Skeletal muscle tissue (tissue), 3 donors: ENCODE measurements at regions not wholly inside any gene's neighbourhood (a gene's known extent, or its start where the extent isn't known, plus 50 kb on each side); places are given as distances from the start of the nearest gene placed in this dataset.
A peak's percentile ranks its signal among the peaks of the same experiment; 100 is the strongest.

Experiments
- H3K27ac ChIP-seq: one replicate; pipeline ENCODE4 v1.7.0; 2013; ENCODE audit warnings: mild to moderate bottlenecking, low read depth, low read length, inconsistent platforms
- H3K27me3 ChIP-seq, 3 donors: one replicate each; pipeline ENCODE4 v1.7.0; 2013; ENCODE audit warnings: low read length in 3 of 3; ENCODE audit not compliant: control insufficient read depth in 3 of 3, insufficient read depth in 3 of 3
- H3K36me3 ChIP-seq, 3 donors: one replicate each; pipeline ENCODE4 v1.7.0; 2013; ENCODE audit warnings: low read length in 3 of 3; ENCODE audit not compliant: control insufficient read depth in 3 of 3, insufficient read depth in 3 of 3
- H3K4me1 ChIP-seq, 3 donors: one replicate each; pipeline ENCODE4 v1.7.0; 2013; ENCODE audit warnings: low read length in 3 of 3, mild to moderate bottlenecking in 3 of 3; ENCODE audit not compliant: control insufficient read depth in 3 of 3, insufficient read depth in 3 of 3
- H3K4me3 ChIP-seq, 3 donors: one replicate each; pipeline ENCODE4 v1.7.0; 2013; ENCODE audit warnings: low read length in 3 of 3
- H3K9ac ChIP-seq, 3 donors: one replicate each; pipeline ENCODE4 v1.7.0; 2013; ENCODE audit warnings: low read length in 3 of 3, mild to moderate bottlenecking in 3 of 3, moderate library complexity in 2 of 3, low read depth in 1 of 3
- H3K9me3 ChIP-seq, 3 donors: one replicate each; pipeline ENCODE4 v1.7.0; 2013; ENCODE audit warnings: low read length in 3 of 3; ENCODE audit not compliant: control insufficient read depth in 3 of 3
- donor health status: Osteomylitis.

DNA sequence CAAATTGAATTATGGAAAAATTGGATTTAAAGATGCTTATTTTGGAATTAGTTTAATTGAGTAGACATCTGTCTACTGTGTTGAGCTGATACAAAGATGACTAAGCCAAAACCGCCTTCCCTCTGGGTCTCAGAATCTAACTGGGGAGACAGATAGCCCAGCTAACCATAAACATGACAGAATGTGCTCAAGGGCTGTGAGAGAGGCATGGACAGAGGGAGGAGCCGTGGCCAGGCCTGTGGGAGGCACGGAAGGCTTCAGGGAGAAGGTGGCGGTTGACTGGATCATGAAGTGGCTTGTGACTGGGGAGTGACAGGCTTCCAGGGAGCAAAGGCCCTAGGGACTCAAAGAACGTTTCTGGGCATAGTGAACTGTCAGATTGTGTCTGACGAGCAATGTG, 74.6 kb downstream of the DACT1 start:
- no peaks in the 10 kb centered on the region for H3K36me3 ChIP-seq
- no peaks in the 10 kb centered on the region for H3K27me3 ChIP-seq
- H3K9me3 ChIP-seq = no peaks in the 10 kb centered on the region
- H3K9ac ChIP-seq = no peak overlapping the region
- no peak overlapping the region for H3K27ac ChIP-seq
- no peak overlapping the region for H3K4me3 ChIP-seq
- H3K4me1 ChIP-seq = peaks cover 3 to 16% (median 12%) of the 10 kb centered on the region in 3 donors

- no peaks in the 10 kb centered on the region for H3K27me3 ChIP-seq
These were observed 75.9 kb downstream of the DACT1 start for GRCh38 chr14:58713677-58714076.

GRCh38 chr14:58716706-58717105, 78.9 kb downstream of the DACT1 start:
- Histone ChIP-seq H3K27ac (no peak overlapping the region), H3K4me1 (peaks cover 0 to 7% (median 2%) of the 10 kb centered on the region in 3 donors), H3K9me3 (no peaks in the 10 kb centered on the region), H3K9ac (no peak overlapping the region), H3K36me3 (no peaks in the 10 kb centered on the region), H3K27me3 (no peaks in the 10 kb centered on the region), H3K4me3 (peak overlapping the region in 1 of 3 donors; percentile 29)

More at GRCh38 chr14:58713677-58714076, 75.9 kb downstream of the DACT1 start:
- H3K9ac ChIP-seq = no peak overlapping the region
- no peaks in the 10 kb centered on the region for H3K9me3 ChIP-seq
- H3K4me1 ChIP-seq = peaks cover 3 to 16% (median 12%) of the 10 kb centered on the region in 3 donors
- no peak overlapping the region for H3K27ac ChIP-seq
- H3K4me3 ChIP-seq = no peak overlapping the region
- H3K36me3 ChIP-seq = no peaks in the 10 kb centered on the region

DNA sequence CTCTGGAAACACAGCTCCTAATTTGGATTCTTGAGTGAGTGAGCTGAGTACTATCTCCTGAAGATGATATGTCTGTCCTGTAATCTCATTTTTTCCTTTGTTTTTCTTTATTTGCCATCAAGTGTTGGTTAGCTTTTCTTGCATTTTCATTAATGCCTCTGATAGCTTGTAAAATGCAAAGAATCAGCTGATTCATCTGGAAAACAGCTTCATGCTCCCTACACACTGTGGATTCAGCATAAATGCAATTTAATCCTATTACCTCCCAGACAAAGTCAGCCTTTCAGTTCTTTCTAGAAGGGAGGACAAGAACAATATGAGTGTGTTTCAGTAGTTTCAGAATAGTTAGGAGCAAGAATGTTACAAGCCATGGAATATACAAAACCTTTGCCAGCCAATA, 79.4 kb downstream of the DACT1 start:
- H3K27me3 ChIP-seq = no peaks in the 10 kb centered on the region
- no peak overlapping the region for H3K4me3 ChIP-seq
- no peak overlapping the region for H3K27ac ChIP-seq
- no peaks in the 10 kb centered on the region for H3K9me3 ChIP-seq
- no peaks in the 10 kb centered on the region for H3K36me3 ChIP-seq
- no peak overlapping the region for H3K9ac ChIP-seq
- H3K4me1 ChIP-seq = peaks cover 0 to 7% (median 2%) of the 10 kb centered on the region in 3 donors

DNA sequence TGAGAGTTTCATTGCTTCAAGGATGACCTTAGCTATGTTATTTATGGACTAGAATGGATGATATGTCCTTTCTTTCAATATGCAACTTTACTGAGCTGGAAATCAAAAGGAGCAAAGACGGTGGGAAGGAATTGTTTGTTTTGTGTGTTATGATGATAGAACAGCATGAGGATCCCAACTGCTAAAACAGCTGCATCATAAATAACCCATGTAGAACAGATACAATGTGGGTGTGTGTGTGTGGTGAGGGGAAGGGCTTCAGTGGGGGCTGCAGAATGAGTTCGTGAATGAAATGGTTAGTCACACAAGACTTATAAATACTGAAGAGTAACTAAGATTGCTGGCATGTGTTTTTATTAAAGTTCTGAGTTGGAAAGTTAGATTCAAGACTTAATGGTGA, 80.1 kb downstream of the DACT1 start:
- Histone ChIP-seq H3K9me3 (no peaks in the 10 kb centered on the region), H3K4me3 (no peak overlapping the region), H3K27me3 (no peaks in the 10 kb centered on the region), H3K9ac (no peak overlapping the region), H3K27ac (no peak overlapping the region), H3K4me1 (peaks cover 0 to 7% (median 2%) of the 10 kb centered on the region in 3 donors), H3K36me3 (no peaks in the 10 kb centered on the region)

DNA sequence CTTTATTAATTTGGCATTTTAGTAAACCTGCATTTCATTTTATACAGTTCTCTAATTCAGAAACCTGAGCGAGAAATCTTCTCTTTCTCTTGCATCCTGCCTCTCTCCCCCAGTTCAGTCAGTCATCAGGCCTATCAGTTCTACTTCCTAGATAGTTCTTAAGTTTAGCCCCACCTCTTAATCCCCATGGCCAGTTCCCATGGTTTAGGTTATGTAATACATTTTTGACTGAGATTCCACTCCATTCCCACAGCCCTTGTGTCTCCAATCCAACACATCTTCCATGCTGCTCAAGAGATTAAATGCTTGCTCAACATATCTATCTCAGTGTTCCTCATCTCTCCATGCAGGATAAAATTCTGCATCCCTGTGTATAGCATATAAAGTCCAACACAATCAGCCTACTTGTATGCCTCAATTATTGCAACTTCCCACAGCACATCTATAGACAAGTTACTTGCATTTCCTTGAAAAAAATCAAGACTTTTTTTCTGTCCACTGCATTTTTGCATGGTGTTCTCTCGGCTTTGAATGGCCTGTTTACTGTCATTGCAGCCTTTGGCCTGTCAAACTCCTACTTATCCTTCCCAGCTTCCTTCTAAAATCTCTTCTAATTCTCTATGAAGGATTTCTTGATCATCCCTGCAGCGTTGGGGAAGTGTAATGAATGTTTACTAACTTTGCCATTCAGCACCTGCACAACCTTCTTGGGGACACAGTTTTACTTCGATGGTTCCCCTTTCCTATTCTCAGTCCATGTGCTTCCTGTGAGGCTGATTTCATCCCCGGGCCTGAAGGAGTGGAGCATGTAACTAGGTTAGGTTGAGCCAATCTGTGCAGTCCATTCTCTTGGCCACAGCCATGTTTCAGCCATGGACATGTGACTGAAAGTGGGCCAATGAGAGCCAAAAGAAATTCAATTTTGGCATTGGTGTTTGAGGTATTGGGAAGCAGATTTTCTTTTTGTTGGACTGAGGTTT, 80.8 kb downstream of the DACT1 start:
- Histone ChIP-seq H3K4me1 (peaks cover 0 to 7% (median 2%) of the 10 kb centered on the region in 3 donors), H3K9ac (no peak overlapping the region), H3K27ac (no peak overlapping the region), H3K9me3 (no peaks in the 10 kb centered on the region), H3K4me3 (no peak overlapping the region), H3K36me3 (no peaks in the 10 kb centered on the region), H3K27me3 (no peaks in the 10 kb centered on the region)

- no peak overlapping the region for H3K9ac ChIP-seq
- no peak overlapping the region for H3K4me3 ChIP-seq
- no peak overlapping the region for H3K27ac ChIP-seq
- no peaks in the 10 kb centered on the region for H3K27me3 ChIP-seq
- H3K36me3 ChIP-seq = no peaks in the 10 kb centered on the region
- peaks cover 0 to 6% (median 2%) of the 10 kb centered on the region in 3 donors for H3K4me1 ChIP-seq
- H3K9me3 ChIP-seq = no peaks in the 10 kb centered on the region
These were observed 84.0 kb downstream of the DACT1 start for GRCh38 chr14:58721723-58722122.

DNA sequence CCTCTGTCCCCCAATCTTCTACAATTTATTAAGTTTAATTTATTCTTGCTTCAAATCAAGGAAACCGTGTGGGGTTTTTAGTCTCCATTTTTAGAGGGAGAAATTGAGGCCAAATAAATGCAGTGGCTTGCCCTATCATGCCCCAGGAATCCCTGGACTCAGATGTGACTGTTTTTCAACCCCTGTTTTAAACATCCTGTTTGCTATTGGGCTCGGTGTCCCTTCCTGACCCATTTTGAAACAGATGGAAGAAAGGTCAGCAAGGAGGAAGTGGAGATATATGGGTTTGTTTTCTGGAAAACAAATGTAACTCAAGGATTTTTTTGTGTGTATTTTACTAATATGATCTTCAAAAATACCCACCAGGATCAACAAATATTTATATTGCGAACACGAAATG, 84.7 kb downstream of the DACT1 start:
- Histone ChIP-seq H3K9ac (no peak overlapping the region), H3K27me3 (no peaks in the 10 kb centered on the region), H3K9me3 (no peaks in the 10 kb centered on the region), H3K36me3 (no peaks in the 10 kb centered on the region), H3K4me3 (no peak overlapping the region), H3K4me1 (no peaks in the 10 kb centered on the region), H3K27ac (no peak overlapping the region)

DNA sequence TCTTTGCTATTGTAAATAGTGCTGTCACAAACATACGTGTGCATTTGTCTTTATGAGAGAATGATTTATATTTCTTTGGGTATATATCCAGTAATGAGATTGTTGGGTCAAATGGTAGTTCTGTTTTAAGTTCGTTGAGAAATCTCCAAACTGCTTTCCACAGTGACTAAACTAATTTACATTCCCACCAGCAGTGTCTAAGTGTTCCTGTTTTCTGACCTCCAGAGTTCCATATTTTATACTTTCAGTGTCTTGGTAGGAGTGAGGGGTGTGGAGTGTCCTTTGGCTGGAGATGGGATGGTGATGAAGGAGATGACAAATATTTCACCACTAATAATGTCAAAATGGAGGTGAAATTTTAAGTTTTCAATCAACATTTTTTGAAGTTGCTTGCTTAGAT, 86.4 kb downstream of the DACT1 start:
- no peaks in the 10 kb centered on the region for H3K4me1 ChIP-seq
- H3K4me3 ChIP-seq = no peak overlapping the region

DNA sequence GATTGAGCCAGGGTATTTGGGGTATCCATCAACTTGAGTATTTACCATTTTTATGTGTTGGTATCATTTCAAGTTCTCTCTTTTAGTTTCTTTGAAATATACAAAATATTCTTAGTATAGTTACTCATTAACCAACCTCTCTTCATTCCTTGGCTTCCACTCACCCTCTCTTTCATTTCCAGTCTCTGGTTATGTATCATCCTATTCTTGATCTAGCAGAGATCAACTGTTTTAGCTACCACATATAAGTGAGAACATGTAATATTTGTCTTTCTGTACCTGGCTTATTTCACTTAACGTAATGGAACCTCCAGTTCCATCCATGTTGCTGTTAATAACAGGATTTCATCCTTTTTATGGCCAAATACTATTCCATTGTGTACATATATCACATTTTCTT, 86.9 kb downstream of the DACT1 start:
- Histone ChIP-seq H3K4me3 (no peak overlapping the region), H3K27ac (no peak overlapping the region), H3K4me1 (no peaks in the 10 kb centered on the region), H3K9me3 (no peaks in the 10 kb centered on the region), H3K36me3 (no peaks in the 10 kb centered on the region), H3K27me3 (no peaks in the 10 kb centered on the region), H3K9ac (no peak overlapping the region)

More for the DNA sequence above, 86.4 kb downstream of the DACT1 start:
- no peak overlapping the region for H3K9ac ChIP-seq
- no peaks in the 10 kb centered on the region for H3K27me3 ChIP-seq
- no peaks in the 10 kb centered on the region for H3K36me3 ChIP-seq
- H3K9me3 ChIP-seq = no peaks in the 10 kb centered on the region
- no peak overlapping the region for H3K27ac ChIP-seq
